Epithelial cell of esophagus (primary cell): ENCODE measurements at regions not wholly inside any gene's neighbourhood (a gene's known extent, or its start where the extent isn't known, plus 50 kb on each side); places are given as distances from the start of the nearest gene placed in this dataset.
A peak's percentile ranks its signal among the peaks of the same experiment; 100 is the strongest.

Experiments
- DNase-seq: peaks from one replicate; pipeline ENCODE4 v3.0.0; 2010; ENCODE audit warnings: low read depth
- H3K4me3 ChIP-seq: 2 replicates; pipeline ENCODE4 v1.5.1; 2011; ENCODE audit warnings: mild to moderate bottlenecking, low read length, control low read depth
- CTCF ChIP-seq: IDR thresholded peaks from 2 replicates; pipeline ENCODE4 v1.5.1; 2011; ENCODE audit warnings: low read depth, mild to moderate bottlenecking, low read length, control low read depth, inconsistent platforms; ENCODE audit not compliant: insufficient read depth; ENCODE audit errors: missing control alignments

- no peak overlapping the region for H3K4me3 ChIP-seq
- TF ChIP-seq CTCF, result no peak
- peak; percentile 34 for DNase-seq
Observed at GRCh38 chr5:127227881-127228280, 62.7 kb upstream of the MEGF10 start.

- TF ChIP-seq CTCF, result no peak
- H3K4me3 ChIP-seq, result peak overlapping the region; percentile 48
- DNase-seq, result no peak
Observed at GRCh38 chr5:127228540-127229184, 61.9 kb upstream of the MEGF10 start.

GRCh38 chr5:127229185-127229889 is 61.3 kb upstream of the MEGF10 start:
- TF ChIP-seq CTCF, result no peak
- peak; percentile 74 for DNase-seq
- peak overlapping the region; percentile 48 for H3K4me3 ChIP-seq

GRCh38 chr5:127231118-127231517 is 59.5 kb upstream of the MEGF10 start:
- DNase-seq, result no peak
- no peak for TF ChIP-seq CTCF
- no peak overlapping the region for H3K4me3 ChIP-seq

GRCh38 chr5:127233590-127233989 is 57.0 kb upstream of the MEGF10 start:
- no peak overlapping the region for H3K4me3 ChIP-seq
- TF ChIP-seq CTCF, result no peak
- DNase-seq, result no peak

GRCh38 chr5:127235136-127235535 is 55.5 kb upstream of the MEGF10 start:
- H3K4me3 ChIP-seq, result no peak overlapping the region
- no peak for TF ChIP-seq CTCF
- peak; percentile 57 for DNase-seq

GRCh38 chr5:127236254-127236653 is 54.3 kb upstream of the MEGF10 start:
- no peak for DNase-seq
- H3K4me3 ChIP-seq, result no peak overlapping the region
- no peak for TF ChIP-seq CTCF
